ENCODE measurements at regions not wholly inside any gene's neighbourhood (a gene's known extent, or its start where the extent isn't known, plus 50 kb on each side); places are given as distances from the start of the nearest gene placed in this dataset.
A peak's percentile ranks its signal among the peaks of the same experiment; 100 is the strongest.

GRCh38 chr14:36054353-36055051 lies 122.0 kb downstream of the PTCSC3 start:
- intact Hi-C loops (cut with DNase I) = no loop called here
- TF ChIP-seq POLR2A (IDR thresholded peaks at IDR 0.05) = no peak
- TF ChIP-seq CTCF (IDR thresholded peaks at IDR 0.05) = no peak
- Histone ChIP-seq H3K36me3 (no peaks in the 10 kb centered on the region), H3K27me3 (no peaks in the 10 kb centered on the region), H3K9me3 (no peaks in the 10 kb centered on the region), H3K4me1 (peaks cover 0 to 4% (median 0%) of the 10 kb centered on the region in 12 donors), H3K27ac (no peak overlapping the region), H3K4me3 (no peak overlapping the region)
- ATAC-seq (peak in 2 of 4 donors; percentile 15 to 22), DNase-seq (peak in 2 of 5 donors; percentile 38 to 44)
- WGBS, 4 donors = 42 to 59% (median 57%) methylated on average over 3 of the region's 3 CpGs

- no peaks in the 10 kb centered on the region for H3K36me3 ChIP-seq
- DNase-seq = no peak
- ATAC-seq = no peak
- H3K27ac ChIP-seq = no peak overlapping the region
- 77 to 87% (median 83%) methylated on average over 3 of the region's 3 CpGs for WGBS, 4 donors
- TF ChIP-seq POLR2A (IDR thresholded peaks at IDR 0.05) (no peak), CTCF (IDR thresholded peaks at IDR 0.05) (no peak)
- H3K4me1 ChIP-seq = peaks cover 0 to 4% (median 0%) of the 10 kb centered on the region in 12 donors
- intact Hi-C loops (cut with DNase I) = no loop called here
- no peaks in the 10 kb centered on the region for H3K27me3 ChIP-seq
- H3K4me3 ChIP-seq = no peak overlapping the region
- H3K9me3 ChIP-seq = no peaks in the 10 kb centered on the region
Measured at GRCh38 chr14:36052681-36053080, 123.8 kb downstream of the PTCSC3 start.

GRCh38 chr14:36052063-36052462 lies 124.5 kb downstream of the PTCSC3 start:
- intact Hi-C loops (cut with DNase I) = no loop called here
- Histone ChIP-seq H3K4me1 (peaks cover 0 to 4% (median 0%) of the 10 kb centered on the region in 12 donors), H3K27me3 (no peaks in the 10 kb centered on the region), H3K4me3 (no peak overlapping the region), H3K27ac (no peak overlapping the region), H3K9me3 (no peaks in the 10 kb centered on the region), H3K36me3 (no peaks in the 10 kb centered on the region)
- DNase-seq (no peak), ATAC-seq (no peak)
- WGBS, 4 donors = 84 to 90% (median 86%) methylated on average over 1 of the region's 1 CpG
- TF ChIP-seq CTCF (IDR thresholded peaks at IDR 0.05) = no peak
- TF ChIP-seq POLR2A (IDR thresholded peaks at IDR 0.05) = no peak

GRCh38 chr14:36048667-36049066 lies 127.9 kb downstream of the PTCSC3 start:
- no peak overlapping the region for H3K4me3 ChIP-seq
- H3K27ac ChIP-seq = no peak overlapping the region
- ATAC-seq = no peak
- no peaks in the 10 kb centered on the region for H3K9me3 ChIP-seq
- TF ChIP-seq CTCF (IDR thresholded peaks at IDR 0.05) (no peak), POLR2A (IDR thresholded peaks at IDR 0.05) (no peak)
- H3K36me3 ChIP-seq = no peaks in the 10 kb centered on the region
- intact Hi-C loops (cut with DNase I) = no loop called here
- WGBS, 4 donors = 61 to 78% (median 67%) methylated on average over 5 of the region's 5 CpGs
- peak in 2 of 5 donors; percentile 8 to 29 for DNase-seq
- no peaks in the 10 kb centered on the region for H3K4me1 ChIP-seq
- H3K27me3 ChIP-seq = peaks cover 0 to 6% (median 0%) of the 10 kb centered on the region in 9 donors

All from heart left ventricle (tissue), 16 donors.